HG02970 (cell line): ENCODE measurements at regions not wholly inside any gene's neighbourhood (a gene's known extent, or its start where the extent isn't known, plus 50 kb on each side); places are given as distances from the start of the nearest gene placed in this dataset.
"Not testable (repeated sequence)": the region's sequence is repeated elsewhere in the genome, so short reads cannot be mapped to it uniquely, and the experiment has no call there.

Experiments used
- ATAC-seq: cut with Tn5 transposase; IDR thresholded peaks from one replicate; pipeline ENCODE4 v1.9.1; 2021; ENCODE audit warnings: mild to moderate bottlenecking, moderate library complexity, moderate number of reproducible peaks; ENCODE audit not compliant: unreplicated experiment, low FRiP score

DNA sequence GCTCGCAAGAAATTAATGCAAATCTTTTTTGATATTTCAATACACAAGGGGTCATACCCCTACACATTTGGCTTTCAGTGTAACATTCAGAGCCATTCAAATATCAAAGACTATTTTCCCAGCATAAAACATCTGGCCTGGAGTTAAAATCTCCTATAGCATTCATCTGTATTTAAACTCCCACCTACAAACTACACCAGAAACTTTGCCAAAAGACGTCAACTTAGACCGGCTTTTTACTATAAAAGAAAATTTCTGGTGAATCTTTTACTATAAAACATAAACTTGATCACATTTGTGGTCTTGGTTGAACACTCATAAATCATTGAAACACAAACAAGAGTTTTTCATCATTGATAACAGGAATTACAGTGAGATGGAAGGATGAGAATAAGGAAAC, 473.3 kb upstream of the DCN start:
- no peak for ATAC-seq

DNA sequence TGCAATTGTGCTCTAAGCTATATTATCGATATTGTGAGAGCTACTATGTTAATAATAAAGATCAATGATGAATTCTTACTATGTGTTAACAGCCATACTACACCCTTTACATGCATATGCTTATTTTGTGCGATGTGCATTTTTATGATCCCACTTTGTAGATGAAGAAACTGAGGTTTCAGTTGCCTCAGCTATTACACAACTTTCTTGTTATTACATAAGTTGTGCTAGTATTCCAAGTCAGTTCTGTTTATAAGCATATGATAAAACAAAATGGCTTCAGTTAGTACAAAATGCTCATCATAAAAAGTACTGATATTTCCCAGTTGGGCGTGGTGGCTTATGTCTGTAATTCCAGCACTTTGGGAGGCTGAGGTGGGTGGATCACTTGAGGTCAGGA, 471.5 kb upstream of the DCN start:
- ATAC-seq: no peak

DNA sequence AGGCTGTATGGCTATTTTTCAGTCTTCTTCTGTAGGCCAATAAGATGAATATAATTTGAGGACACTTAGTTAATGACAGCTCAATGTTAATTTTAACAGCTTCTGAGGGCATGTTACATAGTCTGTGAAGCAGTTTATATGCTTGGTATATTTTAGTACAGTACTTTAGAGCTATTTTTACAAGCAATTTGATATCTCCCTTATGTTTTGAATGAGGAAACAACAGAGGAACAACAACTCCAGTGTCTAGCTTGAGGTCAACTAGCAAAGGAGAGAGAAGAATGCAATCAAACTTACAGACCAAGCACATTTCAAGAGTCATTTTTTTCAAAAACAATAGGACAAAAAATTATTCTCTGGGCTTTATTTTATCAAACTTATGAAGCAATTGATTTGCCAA, 469.1 kb upstream of the DCN start:
- no peak for ATAC-seq

DNA sequence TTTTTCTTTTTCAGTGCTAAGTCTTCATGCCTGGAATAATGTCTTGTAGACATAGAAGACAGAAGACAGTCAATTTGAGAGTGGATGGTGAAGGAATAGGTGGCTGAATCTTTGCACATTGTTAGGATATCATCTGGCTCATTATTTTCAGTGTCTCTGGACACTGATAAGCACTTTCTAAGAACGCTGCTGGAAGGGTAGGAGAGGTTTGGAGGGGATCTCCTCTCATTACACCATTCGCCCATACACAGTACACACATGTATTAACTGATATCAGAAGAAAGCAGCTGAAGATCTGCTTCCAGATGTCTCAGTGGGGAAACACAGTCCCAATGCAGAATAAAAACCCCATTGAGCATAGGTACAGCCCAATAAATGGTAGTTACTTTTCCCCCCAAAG, 461.1 kb upstream of the DCN start:
- ATAC-seq: no peak

DNA sequence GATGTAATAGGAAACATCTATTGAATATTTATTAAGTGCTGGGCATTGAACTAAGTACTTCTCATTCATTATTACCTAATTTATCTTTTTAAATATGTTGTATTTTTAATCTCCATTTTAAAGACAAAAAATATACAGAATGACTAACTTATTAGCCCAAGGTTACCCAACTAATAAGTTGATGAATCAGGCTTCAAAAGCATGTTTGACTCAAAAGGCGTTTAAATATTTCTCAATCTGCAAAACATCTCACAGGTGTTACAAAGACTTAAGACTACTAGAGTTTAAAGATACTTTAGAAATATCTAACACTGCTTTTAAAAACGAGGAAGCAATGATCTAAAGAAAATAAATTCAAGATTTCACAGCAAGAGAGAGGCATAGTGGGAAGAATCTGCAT, 457.4 kb upstream of the DCN start:
- ATAC-seq: no peak

DNA sequence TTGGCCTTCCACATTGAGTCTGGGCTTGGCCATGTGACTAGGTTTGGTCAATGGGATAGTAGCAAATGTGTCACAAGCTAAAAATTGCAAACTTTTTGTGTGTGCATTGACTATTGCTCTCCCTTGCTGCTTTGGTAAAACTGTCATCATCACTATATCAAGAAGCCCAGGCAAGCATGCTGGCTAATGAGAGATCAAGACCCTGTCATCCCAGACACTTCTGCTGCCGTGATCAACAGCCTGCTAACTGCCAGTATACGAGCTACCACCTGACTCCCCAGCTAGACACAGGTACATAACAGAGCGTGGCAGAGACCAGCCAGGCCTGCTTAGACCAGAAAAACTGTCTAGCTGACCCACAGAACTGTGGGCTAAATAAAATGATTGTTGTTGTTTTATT, 456.7 kb upstream of the DCN start:
- ATAC-seq: no peak

DNA sequence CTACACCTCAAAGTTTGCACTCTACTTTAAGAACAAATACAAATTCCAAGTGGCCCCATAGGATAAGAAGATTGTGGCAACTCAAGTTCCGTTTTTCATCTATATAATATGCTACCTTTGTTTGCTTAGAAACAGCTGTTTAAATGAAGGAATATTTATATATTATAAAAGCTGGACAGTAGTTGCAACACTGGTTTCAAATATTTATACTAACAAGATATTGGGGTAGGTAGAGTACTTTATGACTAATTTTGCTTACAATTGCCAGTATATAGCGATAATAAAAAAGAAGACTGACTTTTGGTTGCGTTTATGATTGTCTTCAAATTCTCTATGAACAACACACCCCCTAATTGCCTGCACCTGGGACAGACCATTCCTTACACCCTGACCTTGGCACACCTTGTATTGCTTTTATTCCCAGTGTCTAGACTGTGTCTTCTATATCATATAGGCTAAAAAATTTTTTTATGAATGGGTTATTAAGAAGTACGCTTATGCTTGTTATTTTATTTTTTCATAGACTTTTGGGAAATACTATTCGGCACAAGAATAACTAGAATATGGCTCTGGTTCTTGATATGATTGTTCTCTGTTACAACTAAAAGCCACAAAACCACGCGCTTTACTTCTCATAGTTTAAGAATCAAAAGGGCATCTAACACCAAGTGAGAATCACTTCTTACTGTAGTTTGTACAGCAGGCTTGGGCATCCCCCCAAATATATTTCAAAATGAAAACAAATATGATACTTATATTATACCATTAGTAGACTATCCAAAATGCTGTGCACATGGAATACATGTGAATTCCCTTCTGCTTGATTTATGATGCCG, 455.4 kb upstream of the DCN start:
- ATAC-seq: no peak

DNA sequence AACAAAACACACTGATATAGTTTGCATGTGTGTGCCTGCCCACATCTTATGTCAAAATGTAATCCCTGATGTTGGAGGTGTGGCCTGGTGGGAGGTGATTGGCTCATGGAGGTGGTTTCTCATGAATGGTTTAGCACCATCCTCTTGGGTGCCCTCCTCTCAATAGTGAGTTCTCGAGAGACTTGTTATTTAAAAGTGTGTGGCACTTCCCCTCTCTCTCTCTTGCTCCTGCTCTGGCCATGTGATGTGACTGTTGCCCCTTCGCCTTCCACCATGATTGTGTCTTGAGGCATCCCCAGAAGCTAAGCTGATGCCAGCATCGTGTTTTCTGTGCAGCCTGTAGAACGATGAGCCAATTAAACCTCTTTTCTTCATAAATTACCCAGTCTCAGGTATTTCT, 454.1 kb upstream of the DCN start:
- no peak for ATAC-seq

DNA sequence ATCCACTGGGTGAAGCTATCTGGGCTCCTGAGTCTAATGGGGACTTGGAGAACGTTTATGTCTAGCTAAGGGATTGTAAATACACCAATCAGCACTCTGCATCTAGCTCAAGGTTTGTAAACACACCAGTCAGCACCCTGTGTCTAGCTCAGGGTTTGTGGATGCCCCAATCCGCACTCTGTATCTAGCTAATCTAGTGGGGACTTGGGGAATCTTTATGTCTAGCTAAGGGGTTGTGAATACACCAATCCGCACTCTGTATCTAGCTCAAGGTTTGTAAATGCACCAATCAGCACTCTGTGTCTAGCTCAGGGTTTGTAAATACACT, 451.7 kb upstream of the DCN start:
- not testable (repeated sequence) for ATAC-seq

DNA sequence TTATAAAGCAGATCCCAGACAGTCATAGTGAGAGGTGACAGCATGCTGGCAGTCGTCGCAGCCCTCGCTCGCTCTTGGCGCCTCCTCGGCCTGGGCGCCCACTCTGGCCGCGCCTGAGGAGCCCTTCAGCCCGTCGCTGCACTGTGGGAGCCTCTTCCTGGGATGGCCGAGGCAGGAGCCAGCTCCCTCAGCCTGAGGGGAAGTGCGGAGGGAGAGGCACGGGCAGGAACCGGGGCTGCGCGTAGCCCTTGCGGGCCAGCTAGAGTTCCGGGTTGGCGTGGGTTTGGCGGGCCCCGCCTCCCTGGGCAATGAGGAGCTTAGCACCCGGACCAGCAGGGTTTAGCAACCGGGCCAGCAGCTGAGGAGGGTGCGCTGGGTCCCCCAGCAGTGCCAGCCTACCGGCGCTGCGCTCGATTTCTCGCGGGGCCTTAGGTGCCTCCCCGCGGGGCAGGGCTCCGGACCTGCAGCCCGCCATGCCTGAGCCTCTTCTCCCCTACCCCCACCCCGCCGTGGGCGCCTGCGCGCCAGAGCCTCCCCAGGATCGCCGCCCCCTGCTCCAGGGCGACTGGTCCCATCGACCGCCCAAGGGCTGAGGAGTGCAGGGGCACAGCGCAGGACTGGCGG, 451.2 kb upstream of the DCN start:
- no peak for ATAC-seq

DNA sequence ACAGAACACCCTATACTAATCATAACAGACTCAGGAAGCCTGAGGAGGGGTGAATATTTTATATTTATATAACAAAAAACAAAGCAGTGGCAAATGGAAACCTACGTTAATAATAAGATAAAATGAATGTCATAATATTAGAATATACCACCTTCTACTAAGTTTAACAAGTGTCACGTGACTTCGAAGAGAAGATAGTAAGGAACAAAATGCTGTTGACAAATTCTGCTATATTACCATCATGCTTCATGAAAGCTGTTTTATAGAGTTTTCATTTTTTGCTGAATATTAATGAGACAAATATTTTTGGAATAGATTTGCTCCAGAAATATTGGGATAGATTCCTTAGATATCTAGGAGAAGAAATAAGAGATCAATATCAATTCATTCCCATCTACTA, 450.6 kb upstream of the DCN start:
- ATAC-seq: no peak

DNA sequence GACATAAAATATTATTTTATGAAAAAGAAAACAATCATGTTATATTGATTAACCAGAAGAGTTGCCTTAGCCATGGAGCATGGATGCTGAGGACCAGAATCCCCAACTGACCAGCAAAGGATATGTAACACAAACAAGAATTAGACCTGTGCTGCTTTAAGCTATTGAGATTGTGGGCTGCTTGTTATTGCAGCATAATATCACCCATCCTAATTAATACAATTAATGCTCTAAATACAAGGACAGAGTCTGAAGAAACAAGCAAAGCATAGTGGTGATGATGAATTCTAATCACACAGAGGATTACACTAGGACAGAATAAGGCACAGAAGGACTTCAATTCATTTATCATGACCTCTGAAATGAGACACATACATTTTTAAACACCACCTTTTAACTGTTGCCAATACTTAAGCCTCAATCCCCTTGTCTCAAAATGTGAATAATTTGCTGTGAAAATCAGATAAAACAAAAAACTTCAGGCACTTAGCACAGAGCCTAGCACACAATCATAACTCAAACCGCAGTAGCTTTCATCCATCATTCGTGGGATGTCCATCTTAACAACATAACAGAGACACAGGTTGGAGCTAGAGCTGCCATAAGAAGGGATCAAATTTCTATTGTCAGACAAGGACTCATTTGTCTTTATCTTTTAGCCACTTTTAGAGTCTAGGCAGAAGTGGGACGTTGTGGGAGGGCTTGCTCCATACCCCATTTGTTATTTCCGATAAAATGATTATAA, 449.6 kb upstream of the DCN start:
- no peak for ATAC-seq

DNA sequence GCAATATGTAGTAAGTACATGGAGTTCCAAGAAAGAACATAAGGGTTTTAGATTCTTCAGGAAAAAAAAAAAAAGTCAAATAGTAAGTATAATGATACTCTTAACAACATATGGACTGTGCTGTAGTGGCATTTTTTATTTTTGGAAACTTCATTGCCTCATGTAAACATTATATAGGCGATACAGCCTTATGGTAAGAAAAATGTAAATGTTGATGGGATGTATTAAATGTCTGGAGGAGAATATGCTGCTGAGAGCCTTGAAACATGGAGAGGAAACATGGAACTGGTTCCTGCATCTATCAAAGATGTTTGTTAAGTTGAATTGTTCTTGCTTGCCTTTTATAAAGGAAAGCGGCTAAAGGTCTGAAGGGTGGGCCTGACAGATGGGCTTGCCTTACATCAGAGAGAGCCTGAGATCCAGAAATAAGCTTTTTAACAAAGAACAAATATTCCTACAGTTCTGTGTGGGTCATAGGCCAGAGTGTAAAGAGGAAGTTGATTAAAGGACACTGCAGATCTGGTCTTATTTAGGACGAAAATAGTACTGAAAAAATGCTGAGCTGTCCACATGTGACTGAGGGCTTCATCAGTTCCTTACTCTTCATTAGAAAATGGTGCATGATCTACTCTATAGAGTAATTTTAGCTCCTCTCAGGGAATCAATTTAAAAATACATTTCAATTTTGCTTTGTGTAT, 448.1 kb upstream of the DCN start:
- no peak for ATAC-seq

DNA sequence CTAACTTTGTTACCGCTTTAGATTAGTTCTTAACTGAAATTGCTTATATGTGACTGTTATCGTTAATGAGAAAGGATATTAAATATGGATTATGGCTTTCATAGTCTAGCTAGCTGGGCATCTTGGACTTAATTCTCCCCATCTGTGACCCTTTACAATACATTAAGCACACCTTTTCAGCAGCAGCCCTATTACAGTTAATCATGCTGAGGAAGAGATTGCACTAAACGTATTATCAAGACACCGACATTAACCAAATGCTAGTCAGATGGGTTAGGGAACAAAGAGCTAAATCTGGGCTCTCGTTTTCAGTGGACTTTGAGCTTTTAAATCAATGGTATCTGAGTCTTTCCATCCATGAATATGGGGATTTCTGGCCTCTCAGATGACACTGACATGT, 447.5 kb upstream of the DCN start:
- ATAC-seq: no peak

DNA sequence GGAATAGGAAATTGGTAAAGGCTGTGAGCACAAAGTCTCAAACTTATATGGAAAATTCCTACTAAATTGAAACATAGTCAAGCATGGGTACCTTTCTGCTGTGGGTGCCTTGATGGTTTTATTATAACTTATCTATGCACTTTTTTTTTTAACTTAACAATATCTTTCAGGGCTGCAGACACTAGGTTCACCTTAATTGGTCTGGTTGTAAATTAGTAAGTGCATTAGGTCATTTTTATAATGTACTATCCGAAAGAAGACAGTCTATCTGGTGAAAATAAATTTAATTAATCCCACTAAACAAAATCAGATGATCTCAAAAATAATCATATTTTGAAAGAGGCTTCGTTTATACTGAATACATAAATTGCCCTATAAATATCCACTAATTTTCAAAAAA, 446.8 kb upstream of the DCN start:
- no peak for ATAC-seq

DNA sequence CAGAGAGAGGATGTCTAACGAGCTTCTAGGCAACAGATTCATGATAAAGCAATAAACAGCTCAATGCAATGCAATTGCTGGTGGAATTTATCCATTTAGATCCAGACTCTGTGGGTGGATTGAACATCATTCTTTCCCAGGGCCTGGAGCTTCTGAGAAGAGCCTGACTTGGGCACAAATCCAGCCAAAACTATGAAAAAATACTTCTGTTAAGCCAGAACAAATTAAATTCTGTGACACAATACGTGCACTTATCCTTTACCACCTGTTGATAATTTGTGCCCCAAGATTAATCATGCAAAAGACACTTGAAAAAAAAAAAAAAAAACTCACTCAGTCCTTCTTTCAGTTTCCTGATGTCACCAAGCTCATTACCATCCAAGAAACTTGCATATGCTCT, 446.0 kb upstream of the DCN start:
- no peak for ATAC-seq

DNA sequence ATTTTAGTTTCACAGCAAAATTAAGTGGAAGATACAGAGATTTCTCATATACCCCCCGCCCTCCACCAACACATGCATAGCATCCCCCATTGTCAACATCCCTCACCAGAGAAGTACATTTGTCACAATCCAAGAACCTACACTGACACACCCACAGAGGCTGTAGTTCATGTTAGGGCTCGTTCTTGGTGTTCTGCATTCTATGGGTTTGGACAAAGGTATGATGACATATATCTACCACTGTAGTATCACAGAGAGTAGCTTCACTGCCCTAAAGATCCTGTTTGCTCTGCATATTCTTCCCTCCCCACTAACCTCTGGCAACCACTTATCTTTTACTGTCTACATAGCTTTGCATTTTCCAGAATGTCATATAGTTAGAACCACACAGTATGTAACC, 444.6 kb upstream of the DCN start:
- no peak for ATAC-seq

DNA sequence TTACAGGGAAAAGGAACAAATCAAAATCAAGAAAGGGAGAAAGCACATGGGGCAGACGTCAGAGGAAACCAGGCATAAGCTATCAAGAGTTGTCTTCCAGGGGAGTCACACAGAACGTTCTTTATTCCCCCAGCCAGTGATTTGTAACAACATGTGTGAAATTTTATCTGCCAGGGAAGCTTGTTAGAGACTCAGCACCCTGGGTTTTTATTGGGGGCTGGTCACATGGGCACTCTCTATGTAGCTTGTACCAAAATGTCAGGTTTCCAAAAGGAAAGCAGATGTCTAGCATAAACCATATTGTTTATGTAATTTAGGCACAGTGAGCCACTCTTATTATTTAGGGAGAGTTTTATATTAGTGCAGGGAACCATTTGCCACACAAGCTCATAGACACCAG, 440.4 kb upstream of the DCN start:
- ATAC-seq: no peak

DNA sequence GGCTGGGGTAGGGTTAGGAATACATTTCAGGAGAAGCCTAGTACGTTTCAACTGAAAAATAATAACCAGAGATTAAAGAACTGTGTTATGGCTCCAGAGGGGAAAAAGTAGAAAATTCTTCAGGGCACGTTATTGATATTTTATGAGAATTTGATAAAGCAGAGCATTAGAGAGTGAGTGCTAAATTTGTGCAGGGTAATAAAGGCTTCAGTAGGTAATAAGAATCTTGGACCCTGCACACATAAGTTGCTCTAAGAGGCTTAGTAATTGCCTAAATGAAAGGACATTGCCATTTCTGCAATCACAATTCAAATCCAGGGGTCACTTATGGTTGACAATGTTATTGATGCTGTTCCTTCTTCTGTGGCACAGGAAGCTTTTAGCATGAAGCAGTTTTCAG, 439.4 kb upstream of the DCN start:
- no peak for ATAC-seq

DNA sequence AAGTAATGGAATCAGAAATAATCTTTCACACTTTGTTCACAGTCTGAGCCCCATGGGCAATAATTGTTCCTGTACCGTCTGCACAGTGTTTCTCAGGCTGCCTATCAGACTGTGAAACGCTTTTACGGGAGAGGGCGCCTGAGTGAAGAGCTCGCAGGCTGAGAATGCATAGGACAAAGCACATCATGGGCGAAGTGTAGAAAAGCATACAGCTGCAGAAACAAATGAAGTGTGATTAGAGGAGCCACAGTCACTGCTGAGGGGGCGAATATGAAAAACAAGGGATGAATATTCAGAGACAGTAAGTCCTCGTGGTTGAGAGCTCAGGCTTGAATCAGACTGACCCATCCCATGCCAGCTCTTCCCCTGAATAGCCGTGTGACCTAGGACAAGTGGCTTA, 438.4 kb upstream of the DCN start:
- no peak for ATAC-seq

DNA sequence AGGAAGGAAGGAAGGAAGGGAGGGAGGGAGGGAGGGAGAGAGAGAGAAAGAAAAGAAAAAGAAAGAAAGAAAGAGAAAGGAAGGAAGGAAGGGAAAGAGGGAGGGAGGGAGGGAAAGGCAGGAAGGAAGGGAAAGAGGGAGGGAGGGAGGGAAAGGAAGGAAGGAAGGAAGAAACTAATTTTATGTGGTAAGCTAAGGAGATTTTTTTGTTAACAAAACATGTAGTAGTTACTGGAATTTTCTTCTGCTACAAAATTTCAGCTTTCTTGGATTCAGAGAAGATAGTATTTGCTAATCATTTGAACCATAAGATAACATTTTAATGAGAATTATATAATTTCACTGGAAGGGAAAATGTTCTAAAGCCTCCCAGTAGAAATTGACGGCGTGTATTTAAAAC, 437.8 kb upstream of the DCN start:
- ATAC-seq: no peak
